ENCODE measurements at regions not wholly inside any gene's neighbourhood (a gene's known extent, or its start where the extent isn't known, plus 50 kb on each side); places are given as distances from the start of the nearest gene placed in this dataset.

DNA sequence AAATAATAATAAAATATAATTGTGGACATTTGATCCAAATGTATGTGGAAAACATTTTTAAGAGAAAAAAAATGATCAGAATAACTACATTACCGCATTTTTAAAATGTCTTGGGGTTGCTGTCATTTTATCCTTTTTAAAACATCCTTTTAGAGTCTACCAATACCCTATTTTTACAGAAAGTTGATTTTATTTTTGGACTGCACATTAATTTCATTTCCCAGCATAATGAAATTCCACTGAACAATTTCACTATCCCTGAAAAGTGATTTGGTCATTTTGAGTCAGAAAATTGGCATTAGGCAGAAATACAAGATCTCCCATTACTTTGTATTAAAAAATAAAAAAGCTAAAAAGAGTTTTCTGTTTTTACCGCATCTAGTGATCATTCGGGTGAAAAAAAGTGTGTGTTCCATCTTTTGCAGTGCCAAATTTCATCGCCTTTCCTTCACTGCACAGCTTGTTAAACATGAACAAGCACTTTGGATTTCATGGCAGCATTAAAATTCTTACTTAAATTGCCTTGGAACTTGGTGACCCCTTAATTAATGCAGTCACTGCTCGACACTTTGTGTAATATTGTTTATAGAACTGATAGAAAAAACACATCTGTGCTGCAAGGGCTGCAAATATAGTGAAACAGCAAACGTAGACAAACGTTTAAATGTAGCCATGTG is 611.7 kb downstream of the TSN start:
- H3K4me1 Mint-ChIP-seq (ENCODE audit: low read depth, unreplicated experiment): peaks cover 2% of the 10 kb centered on the region

GRCh38 chr2:122367646-122368010 is 612.2 kb downstream of the TSN start:
- Histone ChIP-seq H3K27me3 (ENCODE audit: insufficient read depth, low read length) (no peaks in the 10 kb centered on the region), H4K20me1 (ENCODE audit: insufficient read depth, low read length) (no peaks in the 10 kb centered on the region), H3K79me2 (ENCODE audit: insufficient read depth, low read length) (no peaks in the 10 kb centered on the region), H3K27ac (ENCODE audit: low read depth, low read length) (no peak overlapping the region), H3K36me3 (ENCODE audit: insufficient read depth, low read length) (no peaks in the 10 kb centered on the region), H2AFZ (ENCODE audit: low read depth, low read length) (no peak overlapping the region), H3K4me3 (ENCODE audit: insufficient read depth, low read depth, low read length) (no peak overlapping the region), H3K9ac (ENCODE audit: low read length) (no peak overlapping the region), H3K4me1 (ENCODE audit: insufficient read depth, low read length) (no peaks in the 10 kb centered on the region), H3K9me3 (ENCODE audit: insufficient read depth, low read depth, low read length) (no peaks in the 10 kb centered on the region), H3K4me2 (ENCODE audit: low read length) (no peak overlapping the region)
- no peak for TF ChIP-seq EZH2 (IDR thresholded peaks at IDR 0.05; ENCODE audit: insufficient read depth, low read length)
- TF ChIP-seq CTCF (IDR thresholded peaks at IDR 0.05; ENCODE audit: insufficient read depth, low read depth, low read length): no peak
- FAIRE-seq (no peak), DNase-seq (ENCODE audit: low read depth) (no peak)
- peaks cover 2% of the 10 kb centered on the region for H3K27me3 Mint-ChIP-seq (ENCODE audit: low read depth, unreplicated experiment)
- no peak overlapping the region for H3K27ac Mint-ChIP-seq (ENCODE audit: unreplicated experiment)
- no peak overlapping the region for H3K4me3 Mint-ChIP-seq (ENCODE audit: unreplicated experiment)
- no peaks in the 10 kb centered on the region for H3K36me3 Mint-ChIP-seq (ENCODE audit: low read depth, unreplicated experiment)
- H3K9me3 Mint-ChIP-seq (ENCODE audit: unreplicated experiment): peaks cover 5% of the 10 kb centered on the region
- peaks cover 2% of the 10 kb centered on the region for H3K4me1 Mint-ChIP-seq (ENCODE audit: low read depth, unreplicated experiment)

More for the DNA sequence above, 611.7 kb downstream of the TSN start:
- Histone ChIP-seq H4K20me1 (ENCODE audit: insufficient read depth, low read length) (no peaks in the 10 kb centered on the region), H3K4me3 (ENCODE audit: insufficient read depth, low read depth, low read length) (no peak overlapping the region), H3K27ac (ENCODE audit: low read depth, low read length) (no peak overlapping the region), H3K4me1 (ENCODE audit: insufficient read depth, low read length) (no peaks in the 10 kb centered on the region), H3K27me3 (ENCODE audit: insufficient read depth, low read length) (no peaks in the 10 kb centered on the region), H2AFZ (ENCODE audit: low read depth, low read length) (no peak overlapping the region), H3K4me2 (ENCODE audit: low read length) (no peak overlapping the region), H3K79me2 (ENCODE audit: insufficient read depth, low read length) (no peaks in the 10 kb centered on the region), H3K9me3 (ENCODE audit: insufficient read depth, low read depth, low read length) (no peaks in the 10 kb centered on the region), H3K9ac (ENCODE audit: low read length) (no peak overlapping the region), H3K36me3 (ENCODE audit: insufficient read depth, low read length) (no peaks in the 10 kb centered on the region)
- Mint-ChIP-seq H3K27ac (ENCODE audit: unreplicated experiment) (no peak overlapping the region), H3K4me3 (ENCODE audit: unreplicated experiment) (no peak overlapping the region), H3K27me3 (ENCODE audit: low read depth, unreplicated experiment) (peaks cover 2% of the 10 kb centered on the region), H3K36me3 (ENCODE audit: low read depth, unreplicated experiment) (no peaks in the 10 kb centered on the region), H3K9me3 (ENCODE audit: unreplicated experiment) (peaks cover under 1% of the 10 kb centered on the region)
- TF ChIP-seq EZH2 (IDR thresholded peaks at IDR 0.05; ENCODE audit: insufficient read depth, low read length) (no peak), CTCF (IDR thresholded peaks at IDR 0.05; ENCODE audit: insufficient read depth, low read depth, low read length) (no peak)
- DNase-seq (ENCODE audit: low read depth) (no peak), FAIRE-seq (no peak)

- no peaks in the 10 kb centered on the region for H3K27me3 ChIP-seq (ENCODE audit: insufficient read depth, low read length)
- H3K4me1 ChIP-seq (ENCODE audit: insufficient read depth, low read length): no peaks in the 10 kb centered on the region
- Mint-ChIP-seq H3K4me3 (ENCODE audit: unreplicated experiment) (no peak overlapping the region), H3K9me3 (ENCODE audit: unreplicated experiment) (peaks cover 5% of the 10 kb centered on the region), H3K27me3 (ENCODE audit: low read depth, unreplicated experiment) (peaks cover 2% of the 10 kb centered on the region), H3K27ac (ENCODE audit: unreplicated experiment) (no peak overlapping the region), H3K4me1 (ENCODE audit: low read depth, unreplicated experiment) (no peaks in the 10 kb centered on the region), H3K36me3 (ENCODE audit: low read depth, unreplicated experiment) (no peaks in the 10 kb centered on the region)
- H3K4me3 ChIP-seq (ENCODE audit: insufficient read depth, low read depth, low read length): no peak overlapping the region
- no peaks in the 10 kb centered on the region for H3K36me3 ChIP-seq (ENCODE audit: insufficient read depth, low read length)
- no peak for TF ChIP-seq CTCF (IDR thresholded peaks at IDR 0.05; ENCODE audit: insufficient read depth, low read depth, low read length)
- TF ChIP-seq EZH2 (IDR thresholded peaks at IDR 0.05; ENCODE audit: insufficient read depth, low read length): no peak
- H3K9me3 ChIP-seq (ENCODE audit: insufficient read depth, low read depth, low read length): no peaks in the 10 kb centered on the region
- H3K4me2 ChIP-seq (ENCODE audit: low read length): no peak overlapping the region
- DNase-seq (ENCODE audit: low read depth) (no peak), FAIRE-seq (no peak)
- H2AFZ ChIP-seq (ENCODE audit: low read depth, low read length): no peak overlapping the region
- H3K79me2 ChIP-seq (ENCODE audit: insufficient read depth, low read length): no peaks in the 10 kb centered on the region
- H3K9ac ChIP-seq (ENCODE audit: low read length): no peak overlapping the region
- H4K20me1 ChIP-seq (ENCODE audit: insufficient read depth, low read length): no peaks in the 10 kb centered on the region
- no peak overlapping the region for H3K27ac ChIP-seq (ENCODE audit: low read depth, low read length)
Measured at GRCh38 chr2:122368576-122369243, 613.3 kb downstream of the TSN start.
